A204.1 (cell line): ENCODE measurements at regions not wholly inside any gene's neighbourhood (a gene's known extent, or its start where the extent isn't known, plus 50 kb on each side); places are given as distances from the start of the nearest gene placed in this dataset.
"Not testable (repeated sequence)": the region's sequence is repeated elsewhere in the genome, so short reads cannot be mapped to it uniquely, and the experiment has no call there.

Experiments
- FAIRE-seq: peaks from 2 replicates; lab custom pipeline; 2012; peaks lifted over from hg19 to GRCh38; lab: Jason Lieb, UNC

DNA sequence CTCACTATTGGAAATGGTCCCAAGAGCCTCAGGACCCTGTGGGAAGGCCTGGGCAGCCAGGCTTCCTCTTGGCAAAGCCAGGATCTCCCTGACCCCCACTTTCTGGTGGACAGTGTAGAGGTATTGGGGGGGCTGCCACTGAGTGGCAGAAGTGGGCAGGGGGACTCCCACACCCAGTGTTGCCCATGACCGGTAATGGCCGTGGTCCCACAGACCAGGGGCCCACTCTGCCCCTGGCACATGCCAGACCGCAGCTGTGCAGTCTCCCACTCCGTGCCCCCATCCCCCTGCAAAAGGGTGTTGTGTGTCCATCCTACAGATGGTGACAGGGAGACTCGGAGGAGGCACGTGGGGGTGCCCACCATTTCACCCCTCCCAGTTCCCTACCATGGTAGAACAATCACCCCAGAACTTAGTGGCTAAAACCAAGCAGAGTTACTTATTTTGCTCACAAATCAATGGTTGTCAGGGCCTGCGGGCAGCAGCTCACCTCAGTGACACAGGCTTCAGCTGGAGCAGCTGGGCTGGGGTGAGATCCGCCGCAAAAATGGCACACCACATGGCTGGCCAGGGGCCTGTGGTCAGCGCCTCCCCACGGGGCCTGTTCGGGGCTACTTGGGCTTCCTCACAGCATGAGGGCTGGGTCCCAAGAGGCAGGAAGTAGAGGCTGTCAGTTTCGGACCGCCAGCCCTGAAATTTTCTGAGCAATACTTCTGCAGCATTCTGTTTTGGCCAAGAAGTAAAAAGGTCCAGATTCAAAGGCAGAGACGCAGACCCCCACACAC lies 59.0 kb upstream of the ZNF469 start:
- no peak for FAIRE-seq

DNA sequence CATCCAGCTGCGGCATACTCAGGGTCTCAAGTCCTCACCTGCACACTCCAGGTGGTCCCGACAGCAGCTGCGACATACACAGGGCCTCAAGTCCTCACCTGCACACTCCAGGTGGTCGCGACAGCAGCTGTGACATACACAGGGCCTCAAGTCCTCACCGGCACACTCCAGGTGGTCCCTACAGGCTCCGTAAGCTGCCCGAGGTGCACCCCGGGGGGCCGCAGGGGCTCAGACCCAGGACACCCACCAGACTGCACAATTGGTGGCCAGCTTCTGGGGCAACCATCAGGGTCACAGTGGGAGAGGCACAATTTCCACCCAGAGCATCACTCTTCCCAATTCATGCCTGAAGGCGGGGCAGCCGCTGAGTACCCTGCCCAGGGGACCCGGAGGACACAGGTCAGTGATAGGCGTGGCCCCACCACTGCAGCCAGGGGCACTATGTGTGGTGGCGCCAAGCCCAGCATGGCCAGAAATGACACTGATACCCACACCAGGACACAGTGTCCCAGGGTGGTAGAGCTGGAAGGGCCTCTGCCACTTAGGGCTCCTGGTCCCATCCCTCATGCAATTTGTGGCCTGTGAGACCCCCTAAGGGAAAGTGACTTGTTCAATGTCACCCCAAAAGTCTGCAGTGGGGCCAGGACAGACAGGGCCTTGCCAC lies 57.5 kb upstream of the ZNF469 start:
- no peak for FAIRE-seq

DNA sequence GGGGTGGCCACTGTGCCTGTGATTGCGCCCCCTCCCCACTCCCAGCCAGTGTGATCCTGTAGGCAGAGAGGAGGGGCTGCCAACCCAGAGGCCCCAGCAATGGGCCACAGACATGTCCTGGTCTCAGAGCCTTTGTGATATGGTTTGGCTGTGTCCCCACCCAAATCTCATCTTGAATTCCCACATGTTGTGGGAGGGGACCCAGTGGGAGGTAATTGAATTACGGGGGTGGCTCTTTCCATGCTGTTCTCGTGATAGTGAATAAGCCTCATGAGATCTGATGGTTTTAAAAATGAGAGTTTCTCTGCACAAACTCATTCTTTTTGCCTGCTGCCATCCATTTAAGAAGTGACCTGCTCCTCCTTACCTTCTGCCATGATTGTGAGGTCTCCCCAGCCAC lies 56.8 kb upstream of the ZNF469 start:
- no peak for FAIRE-seq

DNA sequence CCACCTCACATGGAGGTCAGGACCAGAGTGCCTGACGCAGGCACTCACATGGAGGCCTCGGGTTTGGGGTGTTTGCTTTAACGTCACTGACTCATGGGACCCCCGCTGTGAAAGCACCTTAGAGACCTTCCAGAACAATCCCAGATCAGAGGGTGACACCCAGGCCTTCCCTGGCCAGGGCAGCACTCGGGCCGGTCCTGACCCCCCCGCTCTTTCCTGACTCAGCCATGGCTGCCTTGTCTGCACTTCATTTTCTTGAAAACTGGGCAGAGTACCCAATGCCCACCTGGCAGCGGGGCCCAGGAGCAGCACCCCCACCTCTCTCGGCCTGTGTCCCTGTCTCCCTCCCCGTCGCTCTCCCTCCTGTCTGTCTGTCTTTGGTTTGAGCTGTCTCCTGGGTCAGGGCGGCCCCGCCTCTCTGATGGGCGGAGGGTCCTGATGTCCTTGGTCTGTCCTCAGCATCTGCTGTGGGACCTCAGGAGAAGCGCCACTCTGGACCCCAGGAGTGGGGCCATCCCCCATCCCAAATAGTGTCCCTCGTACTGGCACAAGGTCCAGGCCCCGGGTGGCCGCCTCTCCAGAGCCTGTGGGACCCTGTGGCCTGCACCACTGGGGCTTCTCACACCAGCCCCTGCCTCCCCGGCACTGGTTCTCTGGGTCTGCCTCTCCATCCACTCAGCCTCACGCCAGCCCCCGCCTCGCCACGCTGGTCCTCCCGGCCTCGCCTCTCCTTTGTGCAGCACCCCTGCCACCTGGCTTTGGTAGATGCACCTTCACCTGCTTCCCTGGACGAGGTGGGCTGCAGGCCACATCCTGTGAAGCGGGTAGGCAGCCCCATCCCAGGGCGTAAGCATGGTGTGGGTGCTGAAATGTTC lies 55.9 kb upstream of the ZNF469 start:
- FAIRE-seq = no peak

DNA sequence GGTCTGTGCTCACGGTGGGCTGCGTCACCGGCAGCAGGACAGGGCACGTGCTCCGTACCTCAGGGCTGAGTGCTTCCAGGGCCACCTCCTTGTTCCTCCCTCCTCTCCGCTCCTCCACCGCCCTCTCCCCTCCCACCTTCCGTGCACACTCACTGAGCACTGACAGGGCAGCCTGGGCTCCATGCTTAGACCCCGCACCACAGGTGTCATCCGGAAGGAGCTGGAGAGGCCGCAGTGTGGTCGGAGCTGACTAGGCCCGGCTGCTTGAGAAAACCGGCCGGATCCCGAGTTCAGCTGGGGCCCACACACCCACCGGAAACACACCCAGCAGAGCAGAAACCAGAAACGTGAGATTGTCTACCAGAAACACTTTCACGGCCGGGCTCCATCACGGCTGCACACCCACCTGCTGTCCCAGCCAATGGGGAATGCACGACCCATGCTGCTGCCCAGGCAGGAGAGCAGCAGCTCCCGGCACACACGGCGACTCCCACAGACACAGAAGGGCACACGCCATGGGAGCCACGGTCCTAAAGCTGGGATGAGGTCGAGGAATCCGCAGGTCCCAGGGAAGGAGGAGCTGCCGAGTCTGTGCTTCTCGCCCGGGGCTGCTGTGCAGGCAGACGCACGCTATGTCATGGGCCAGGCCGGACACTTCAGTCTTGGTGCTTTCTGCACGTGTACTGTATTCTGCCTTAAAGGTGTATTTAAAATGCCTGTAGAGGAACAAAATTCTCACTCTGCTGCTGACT lies 55.0 kb upstream of the ZNF469 start:
- FAIRE-seq = no peak

DNA sequence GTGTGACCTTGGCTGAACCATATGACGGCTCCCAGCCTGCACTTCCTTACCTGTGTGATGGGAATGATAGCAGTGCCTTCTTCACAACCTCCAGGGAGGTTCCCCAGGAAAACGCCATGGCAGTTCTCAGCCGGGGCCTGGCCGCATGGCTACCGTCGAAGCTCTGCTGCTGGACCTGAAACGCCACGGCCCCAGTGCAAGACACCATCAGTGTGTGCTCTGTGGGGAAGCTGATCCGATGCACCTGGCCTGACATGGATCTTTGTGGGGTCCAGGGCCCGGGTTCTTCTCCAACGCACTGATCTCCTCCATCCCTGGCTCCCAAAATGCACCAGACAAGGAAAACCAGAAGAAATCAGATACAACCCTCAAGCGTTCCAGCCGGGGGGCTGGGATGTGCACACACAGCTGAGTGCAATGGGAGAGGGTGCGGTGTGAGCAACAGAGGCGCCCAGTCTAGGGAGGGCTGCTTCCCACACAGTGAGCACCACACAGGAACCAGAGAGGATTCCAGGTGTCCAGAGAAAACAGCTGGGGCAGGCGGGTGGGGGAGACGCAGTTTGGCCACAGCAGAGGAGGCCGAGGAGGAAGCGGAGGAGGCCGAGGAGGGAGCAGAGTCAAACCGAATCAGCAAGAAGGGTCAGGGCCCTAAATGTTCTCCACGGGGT lies 54.3 kb upstream of the ZNF469 start:
- no peak for FAIRE-seq

DNA sequence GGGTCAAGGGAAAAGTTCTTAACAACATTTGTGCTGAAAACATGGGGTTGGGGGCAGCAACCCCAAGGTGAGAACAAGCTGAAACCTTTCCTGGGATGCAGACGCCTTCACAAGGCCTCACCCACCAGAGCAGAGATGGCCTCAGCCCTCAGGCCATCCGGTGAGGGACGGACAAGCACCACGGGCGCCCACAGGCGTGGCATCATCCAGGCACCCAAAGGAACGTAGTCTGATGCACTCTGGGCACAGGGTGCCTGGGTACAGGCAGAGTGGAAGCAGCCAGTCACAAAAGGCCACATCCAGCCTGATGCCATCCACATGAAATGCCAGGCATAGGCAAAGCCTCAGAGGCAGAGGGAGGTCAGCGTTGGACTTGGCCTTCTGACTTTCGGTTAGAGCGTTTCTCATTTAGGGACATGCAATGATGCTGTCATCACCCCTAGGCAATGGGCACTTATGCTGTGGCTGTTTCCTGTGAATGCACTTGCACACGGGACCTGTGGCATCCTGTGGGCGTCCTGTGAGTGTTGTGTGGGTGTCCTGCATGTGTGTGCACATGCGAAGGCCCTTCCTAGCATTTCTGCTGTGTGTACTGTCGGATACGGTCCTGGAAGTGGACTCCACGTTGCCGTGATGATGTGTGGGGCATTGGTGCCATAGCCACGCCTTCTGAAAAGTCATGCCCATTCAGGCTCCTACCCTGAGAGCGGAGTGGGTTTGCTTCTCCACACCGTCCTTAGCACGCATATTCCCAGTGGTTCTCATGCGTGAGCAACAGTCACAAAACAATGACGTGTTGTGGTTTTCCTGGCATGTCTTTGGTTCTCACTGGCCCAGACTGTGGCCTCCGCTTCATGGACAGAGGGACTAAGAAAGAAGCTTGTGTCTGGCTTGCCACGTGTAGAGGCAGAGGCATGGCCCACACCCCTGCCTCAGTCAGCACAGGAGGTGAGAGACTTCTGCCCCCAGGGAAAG lies 52.7 kb upstream of the ZNF469 start:
- FAIRE-seq = no peak

DNA sequence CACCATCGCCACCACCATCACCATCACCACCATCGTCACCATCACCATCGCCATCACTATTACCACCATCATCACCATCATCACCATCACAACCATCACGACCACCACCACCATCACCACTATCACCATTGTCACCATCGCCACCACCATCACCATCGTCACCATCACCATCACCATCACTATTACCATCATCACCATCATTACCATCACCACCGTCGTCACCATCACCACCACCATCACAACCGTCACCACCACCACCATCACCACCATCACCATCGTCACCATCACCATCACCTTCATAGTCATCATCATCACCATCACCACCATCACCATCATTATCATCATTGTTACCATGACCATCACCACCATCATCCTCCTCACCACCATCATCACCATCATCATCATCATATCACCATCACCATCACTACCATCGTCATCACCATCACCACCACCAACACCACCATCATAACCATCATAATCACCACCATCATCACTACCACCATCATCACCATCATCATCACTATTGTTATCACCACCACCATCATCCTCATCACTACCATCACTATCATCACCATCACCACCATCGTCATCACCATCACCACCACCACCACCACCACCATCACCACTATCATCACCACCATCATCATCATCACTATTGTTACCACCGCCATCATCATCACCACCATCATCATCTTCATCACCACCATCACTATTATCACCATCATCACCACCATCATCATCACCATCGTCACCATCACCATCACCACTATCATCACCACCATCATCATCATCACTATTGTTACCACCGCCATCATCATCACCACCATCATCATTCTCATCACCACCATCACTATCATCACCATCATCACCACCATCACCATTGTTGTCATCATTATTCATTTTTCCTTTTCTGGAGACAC lies 51.5 kb upstream of the ZNF469 start:
- FAIRE-seq = no peak

DNA sequence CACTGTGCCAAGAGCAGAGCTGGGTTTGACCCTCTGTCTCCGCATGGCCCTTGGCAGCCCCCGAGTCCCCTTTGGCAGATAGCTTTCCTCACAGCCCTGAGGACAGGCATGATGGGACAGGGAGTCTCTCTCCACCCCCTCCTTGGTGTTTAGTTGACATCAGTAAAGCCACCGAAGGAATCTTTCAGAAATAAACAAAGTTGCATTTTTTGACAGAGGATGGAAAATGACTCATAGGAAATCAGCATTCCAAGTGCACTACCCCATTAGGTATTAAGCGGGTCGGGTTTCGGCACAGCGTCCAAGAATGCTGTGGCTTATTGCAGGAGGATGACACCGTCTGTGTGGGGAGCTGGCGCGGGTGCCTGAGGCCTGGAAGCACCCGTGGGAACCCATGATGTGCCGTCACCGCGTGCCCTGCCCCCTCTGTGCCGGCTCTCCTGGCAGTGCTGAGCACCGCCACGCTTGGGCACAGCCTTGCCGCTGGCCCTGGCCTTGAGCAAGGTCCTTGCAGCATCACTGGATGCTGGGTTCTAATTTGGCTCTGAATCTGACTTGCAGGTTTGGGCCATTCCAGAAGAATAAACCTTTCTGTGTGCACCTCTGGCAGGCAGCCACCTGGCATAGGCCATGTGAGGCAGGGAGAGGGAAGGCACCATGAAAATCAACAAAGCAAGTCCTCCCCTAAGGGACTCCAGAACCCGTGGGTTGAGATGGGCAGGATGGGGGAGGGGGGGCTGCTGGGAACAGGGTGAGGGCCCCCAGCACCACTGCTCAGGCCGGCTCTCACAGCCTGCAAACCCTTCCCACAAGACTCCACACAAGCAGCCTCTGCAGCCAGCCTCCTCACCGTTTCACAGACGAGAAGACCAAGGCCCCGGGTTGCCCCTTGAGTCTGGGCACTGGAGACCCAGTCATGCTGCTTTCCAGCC lies 50.5 kb upstream of the ZNF469 start:
- FAIRE-seq = no peak

DNA sequence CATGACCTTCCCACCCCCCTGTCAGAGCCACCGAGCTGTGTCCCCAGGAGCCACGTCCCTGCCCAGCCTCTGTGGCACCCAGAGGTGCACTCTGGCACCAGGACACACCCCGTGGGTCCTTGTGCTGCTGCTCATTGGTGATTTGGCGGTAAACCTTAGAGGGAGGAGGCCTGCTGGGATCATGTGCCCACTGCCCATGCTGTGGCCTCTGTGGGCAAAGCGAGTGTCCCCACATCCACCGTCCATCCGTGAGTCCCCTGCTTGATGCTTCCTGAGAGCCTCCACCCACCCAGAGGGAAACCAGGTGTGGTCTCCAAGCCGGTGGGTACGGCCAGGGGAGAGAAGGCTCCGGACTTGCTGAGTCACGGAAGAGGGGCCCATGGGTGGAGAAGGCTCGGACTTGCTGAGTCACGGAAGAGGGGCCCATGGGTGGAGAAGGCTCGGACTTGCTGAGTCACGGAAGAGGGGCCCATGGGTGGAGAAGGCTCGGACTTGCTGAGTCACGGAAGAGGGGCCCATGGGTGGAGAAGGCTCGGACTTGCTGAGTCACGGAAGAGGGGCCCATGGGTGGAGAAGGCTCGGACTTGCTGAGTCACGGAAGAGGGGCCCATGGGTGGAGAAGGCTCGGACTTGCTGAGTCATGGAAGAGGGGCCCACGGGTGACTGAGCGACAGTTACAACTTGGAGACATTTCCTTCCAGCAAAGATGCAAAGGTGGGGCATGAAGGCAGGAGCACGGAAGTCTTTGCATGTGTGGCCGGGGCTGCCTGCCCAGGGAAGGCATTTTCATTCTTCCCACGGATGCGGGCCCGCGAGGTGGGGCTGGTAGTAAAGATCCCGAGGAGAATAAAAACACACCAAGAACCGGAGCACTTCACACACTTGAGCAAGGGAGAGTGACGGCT lies 49.6 kb upstream of the ZNF469 start:
- not testable (repeated sequence) for FAIRE-seq
